Adrenal gland (tissue), 5 donors: ENCODE measurements at regions not wholly inside any gene's neighbourhood (a gene's known extent, or its start where the extent isn't known, plus 50 kb on each side); places are given as distances from the start of the nearest gene placed in this dataset.

Experiments
- POLR2A ChIP-seq, 2 donors: fragments of 450-650 bp; IDR thresholded peaks; one replicate each; pipeline ENCODE4 v1.6.1; 2017; ENCODE audit warnings: antibody characterized with exemption in 2 of 2, mild to moderate bottlenecking in 2 of 2, moderate library complexity in 1 of 2
- TF ChIP-seq, protein P1 (sequence below), 6 experiments: fragments of 450-650 bp in 4 of 6; fragments of 200-600 bp in 2 of 6; sonication (generic) in 1 of 6; IDR thresholded peaks; 1 replicate in 5 of 6; 2 replicates in 1 of 6; pipeline versions ENCODE4 v1.5.1 to v1.8.0; 2016 to 2021; ENCODE audit warnings: antibody characterized with exemption in 6 of 6, mild to moderate bottlenecking in 2 of 6, moderate library complexity in 1 of 6
- donor health status: DM: no; HTN: no; CAD: no.

- TF ChIP-seq POLR2A (IDR thresholded peaks at IDR 0.05): no peak
- TF ChIP-seq, protein P1, sequence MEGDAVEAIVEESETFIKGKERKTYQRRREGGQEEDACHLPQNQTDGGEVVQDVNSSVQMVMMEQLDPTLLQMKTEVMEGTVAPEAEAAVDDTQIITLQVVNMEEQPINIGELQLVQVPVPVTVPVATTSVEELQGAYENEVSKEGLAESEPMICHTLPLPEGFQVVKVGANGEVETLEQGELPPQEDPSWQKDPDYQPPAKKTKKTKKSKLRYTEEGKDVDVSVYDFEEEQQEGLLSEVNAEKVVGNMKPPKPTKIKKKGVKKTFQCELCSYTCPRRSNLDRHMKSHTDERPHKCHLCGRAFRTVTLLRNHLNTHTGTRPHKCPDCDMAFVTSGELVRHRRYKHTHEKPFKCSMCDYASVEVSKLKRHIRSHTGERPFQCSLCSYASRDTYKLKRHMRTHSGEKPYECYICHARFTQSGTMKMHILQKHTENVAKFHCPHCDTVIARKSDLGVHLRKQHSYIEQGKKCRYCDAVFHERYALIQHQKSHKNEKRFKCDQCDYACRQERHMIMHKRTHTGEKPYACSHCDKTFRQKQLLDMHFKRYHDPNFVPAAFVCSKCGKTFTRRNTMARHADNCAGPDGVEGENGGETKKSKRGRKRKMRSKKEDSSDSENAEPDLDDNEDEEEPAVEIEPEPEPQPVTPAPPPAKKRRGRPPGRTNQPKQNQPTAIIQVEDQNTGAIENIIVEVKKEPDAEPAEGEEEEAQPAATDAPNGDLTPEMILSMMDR (IDR thresholded peaks at IDR 0.05): no peak
These were observed 55.0 kb upstream of the ZC3H12C start for GRCh38 chr11:110038201-110038600.
